HepG2 (cell line): ENCODE measurements at regions not wholly inside any gene's neighbourhood (a gene's known extent, or its start where the extent isn't known, plus 50 kb on each side); places are given as distances from the start of the nearest gene placed in this dataset.

Source experiments
- ATAC-seq: fragments of 200-7000 bp; cut with Tn5 transposase; 3 replicates; pipeline ENCODE4 v1.9.1; 2020; ENCODE audit warnings: mild to moderate bottlenecking, moderate library complexity
- BruUV-seq: library from RNA; stranded (reverse); fragments of 400-500 nt; replicated peaks from 2 replicates; lab custom pipeline; 2021; lab: Mats Ljungman, UMichigan
- CTCF ChIA-PET: fragments of 300-600 bp; formaldehyde crosslinking; extraction: SDS; loops from one replicate; lab custom pipeline; 2021; ENCODE audit warnings: low total read pairs, inconsistent platforms, low intra/inter-chr PET ratio; lab: Yijun Ruan, JAX
- POLR2A ChIA-PET: fragments of 350-600 bp; sonication (Branson Sonifier 250); formaldehyde crosslinking; loops from one replicate; lab custom pipeline; 2020; ENCODE audit warnings: antibody characterized with exemption, inconsistent platforms; lab: Yijun Ruan, JAX
- DNase-seq: peaks from one replicate; pipeline ENCODE4 v3.0.0-alpha.2; 2015; ENCODE audit warnings: low spot score
- FAIRE-seq: peaks from 3 replicates; lab custom pipeline; 2011; peaks lifted over from hg19 to GRCh38; lab: Jason Lieb, UNC
- H2AFZ ChIP-seq: one replicate; pipeline ENCODE4 v1.6.1; 2011; ENCODE audit warnings: low read length, inconsistent platforms
- H3K27ac ChIP-seq: fragments of 300-600 bp; 3 replicates; pipeline ENCODE4 v1.8.0; 2011; ENCODE audit warnings: mixed run types, mild to moderate bottlenecking, mixed read lengths, low read length, inconsistent platforms; ENCODE audit not compliant: insufficient read depth; ENCODE audit errors: extremely low read length
- H3K27me3 ChIP-seq, 2 experiments: fragments of 200-600 bp in 1 of 2; 2 replicates in 1 of 2; 3 replicates in 1 of 2; pipeline versions ENCODE4 v1.6.0 to v1.8.0; 2011; ENCODE audit warnings: low read length in 2 of 2, mild to moderate bottlenecking in 2 of 2, moderate library complexity in 2 of 2, inconsistent platforms in 1 of 2; ENCODE audit not compliant: insufficient read depth in 2 of 2, control insufficient read depth in 1 of 2
- H3K36me3 ChIP-seq, 2 experiments: fragments of 200-600 bp in 1 of 2; replicated peaks in 1 of 2; 2 replicates in 1 of 2; 3 replicates in 1 of 2; pipeline versions ENCODE4 v1.5.1 to v1.8.0; 2011; ENCODE audit warnings: low read length in 2 of 2, inconsistent platforms in 1 of 2; ENCODE audit not compliant: insufficient read depth in 2 of 2, control insufficient read depth in 1 of 2
- H3K4me1 ChIP-seq: 2 replicates; pipeline ENCODE4 v1.5.1; 2012; ENCODE audit warnings: low read length, inconsistent platforms; ENCODE audit not compliant: insufficient read depth
- H3K4me2 ChIP-seq: 2 replicates; pipeline ENCODE4 v1.6.0; 2011; ENCODE audit warnings: low read depth, low read length, inconsistent platforms
- H3K4me3 ChIP-seq, 3 experiments: fragments of 200-600 bp in 1 of 3; sonication (generic), shearing (Covaris generic) in 1 of 3; replicated peaks in 1 of 3; 2 replicates each; pipeline ENCODE4 v1.5.1; 2011 to 2016; ENCODE audit warnings: low read length in 3 of 3, inconsistent platforms in 2 of 3, low read depth in 2 of 3, mild to moderate bottlenecking in 2 of 3, control low read depth in 1 of 3, mixed read lengths in 1 of 3; ENCODE audit not compliant: insufficient read depth in 1 of 3
- H3K79me2 ChIP-seq: one replicate; pipeline ENCODE4 v1.6.1; 2011; ENCODE audit warnings: low read length, inconsistent platforms; ENCODE audit not compliant: insufficient read depth
- H3K9ac ChIP-seq: 2 replicates; pipeline ENCODE4 v1.6.0; 2011; ENCODE audit warnings: mild to moderate bottlenecking, low read depth, low read length, inconsistent platforms; ENCODE audit not compliant: insufficient read depth
- H3K9me3 ChIP-seq: 2 replicates; pipeline ENCODE4 v1.5.1; 2012; ENCODE audit warnings: mild to moderate bottlenecking, low read length
- H4K20me1 ChIP-seq: 2 replicates; pipeline ENCODE4 v1.6.0; 2011; ENCODE audit warnings: inconsistent platforms, mild to moderate bottlenecking, low read length, moderate library complexity; ENCODE audit not compliant: insufficient read depth
- ADNP ChIP-seq: sonication (generic); formaldehyde crosslinking; IDR thresholded peaks from 2 replicates; pipeline ENCODE4 v1.4.0; 2020; ENCODE audit warnings: missing genetic modification reagents
- KLF12 ChIP-seq: sonication (generic); formaldehyde crosslinking; IDR thresholded peaks from 2 replicates; pipeline ENCODE4 v1.4.0; 2020; ENCODE audit warnings: missing genetic modification reagents, borderline replicate concordance
- RAD51 ChIP-seq: fragments of 450-650 bp; IDR thresholded peaks from 2 replicates; pipeline ENCODE4 v1.6.1; 2016; ENCODE audit warnings: borderline replicate concordance
- THAP11 ChIP-seq: IDR thresholded peaks from 2 replicates; pipeline ENCODE4 v1.6.1; 2016; ENCODE audit warnings: missing biosample characterization, missing genetic modification reagents
- ZFYVE20 ChIP-seq: sonication (generic); formaldehyde crosslinking; IDR thresholded peaks from 2 replicates; pipeline ENCODE4 v1.8.0; 2023; ENCODE audit warnings: low read depth, mild to moderate bottlenecking, moderate library complexity, missing genetic modification reagents, borderline replicate concordance
- ZNF160 ChIP-seq: sonication (generic); formaldehyde crosslinking; IDR thresholded peaks from 2 replicates; pipeline ENCODE4 v1.8.0; 2022; ENCODE audit warnings: mild to moderate bottlenecking, inconsistent platforms, missing genetic modification reagents
- ZNF224 ChIP-seq: sonication (generic); formaldehyde crosslinking; IDR thresholded peaks from 2 replicates; pipeline ENCODE4 v1.5.0; 2020; ENCODE audit warnings: mild to moderate bottlenecking, missing genetic modification reagents
- ZNF263 ChIP-seq: sonication (generic); formaldehyde crosslinking; IDR thresholded peaks from 2 replicates; pipeline ENCODE4 v1.4.0; 2020; ENCODE audit warnings: missing genetic modification reagents
- ZNF33A ChIP-seq: sonication (generic); formaldehyde crosslinking; IDR thresholded peaks from 2 replicates; pipeline ENCODE4 v1.5.1; 2020; ENCODE audit warnings: missing genetic modification reagents, mild to moderate bottlenecking, moderate library complexity, borderline replicate concordance
- ZNF550 ChIP-seq: sonication (generic); formaldehyde crosslinking; IDR thresholded peaks from 2 replicates; pipeline ENCODE4 v1.4.0; 2020; ENCODE audit warnings: mild to moderate bottlenecking, missing genetic modification reagents, borderline replicate concordance
- ZNF773 ChIP-seq: sonication (generic); formaldehyde crosslinking; IDR thresholded peaks from 2 replicates; pipeline ENCODE4 v1.4.0; 2020; ENCODE audit warnings: missing genetic modification reagents, borderline replicate concordance
- WGBS: methylation state at CpG from one replicate; pipeline ENCODE4 v1.1.6; 2017; ENCODE audit warnings: low lambda C conversion rate; 5-methylcytosine and 5-hydroxymethylcytosine counted together
- in situ Hi-C: cut with HindIII; loops from 2 replicates; pipeline ENCODE4 v1.10.0; 2017; ENCODE audit warnings: low pct_unique_long_range_greater_than_20kb; ENCODE audit not compliant: extremely low pct_ligation_motif_present
- intact Hi-C: fragments of 100-400 bp; cut with micrococcal nuclease; formaldehyde crosslinking; loops from one replicate; pipeline ENCODE4 v1.10.0; 2022; ENCODE audit not compliant: unreplicated experiment
- TF ChIP-seq, protein P1 (sequence below): sonication (generic); formaldehyde crosslinking; IDR thresholded peaks from 2 replicates; pipeline ENCODE4 v1.5.0; 2020; ENCODE audit warnings: mild to moderate bottlenecking, missing genetic modification reagents, borderline replicate concordance
- TF ChIP-seq, protein P2 (sequence below): sonication (generic); formaldehyde crosslinking; IDR thresholded peaks from 2 replicates; pipeline ENCODE4 v1.5.0; 2020; ENCODE audit warnings: mild to moderate bottlenecking, missing genetic modification reagents

DNA sequence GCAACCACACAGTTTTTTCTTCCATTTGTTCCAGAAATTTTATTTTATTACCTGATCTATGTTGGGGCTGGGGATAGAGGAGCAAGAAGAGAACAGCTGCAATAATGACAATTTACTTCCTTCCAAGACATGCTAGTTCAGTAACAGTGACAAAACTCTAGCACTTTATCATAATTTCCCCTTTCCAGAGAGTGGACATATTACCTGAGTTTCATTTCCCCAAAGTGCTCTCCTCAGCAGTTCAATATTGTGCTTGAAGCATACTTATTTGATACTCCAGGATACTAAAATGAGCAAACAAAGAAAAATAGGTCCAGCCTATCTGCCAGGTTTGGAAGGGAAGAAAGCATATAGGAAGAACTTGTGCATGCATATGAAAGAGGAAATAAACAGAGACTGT lies 157.7 kb downstream of the ID4 start (continued):
- TF ChIP-seq, protein P1, sequence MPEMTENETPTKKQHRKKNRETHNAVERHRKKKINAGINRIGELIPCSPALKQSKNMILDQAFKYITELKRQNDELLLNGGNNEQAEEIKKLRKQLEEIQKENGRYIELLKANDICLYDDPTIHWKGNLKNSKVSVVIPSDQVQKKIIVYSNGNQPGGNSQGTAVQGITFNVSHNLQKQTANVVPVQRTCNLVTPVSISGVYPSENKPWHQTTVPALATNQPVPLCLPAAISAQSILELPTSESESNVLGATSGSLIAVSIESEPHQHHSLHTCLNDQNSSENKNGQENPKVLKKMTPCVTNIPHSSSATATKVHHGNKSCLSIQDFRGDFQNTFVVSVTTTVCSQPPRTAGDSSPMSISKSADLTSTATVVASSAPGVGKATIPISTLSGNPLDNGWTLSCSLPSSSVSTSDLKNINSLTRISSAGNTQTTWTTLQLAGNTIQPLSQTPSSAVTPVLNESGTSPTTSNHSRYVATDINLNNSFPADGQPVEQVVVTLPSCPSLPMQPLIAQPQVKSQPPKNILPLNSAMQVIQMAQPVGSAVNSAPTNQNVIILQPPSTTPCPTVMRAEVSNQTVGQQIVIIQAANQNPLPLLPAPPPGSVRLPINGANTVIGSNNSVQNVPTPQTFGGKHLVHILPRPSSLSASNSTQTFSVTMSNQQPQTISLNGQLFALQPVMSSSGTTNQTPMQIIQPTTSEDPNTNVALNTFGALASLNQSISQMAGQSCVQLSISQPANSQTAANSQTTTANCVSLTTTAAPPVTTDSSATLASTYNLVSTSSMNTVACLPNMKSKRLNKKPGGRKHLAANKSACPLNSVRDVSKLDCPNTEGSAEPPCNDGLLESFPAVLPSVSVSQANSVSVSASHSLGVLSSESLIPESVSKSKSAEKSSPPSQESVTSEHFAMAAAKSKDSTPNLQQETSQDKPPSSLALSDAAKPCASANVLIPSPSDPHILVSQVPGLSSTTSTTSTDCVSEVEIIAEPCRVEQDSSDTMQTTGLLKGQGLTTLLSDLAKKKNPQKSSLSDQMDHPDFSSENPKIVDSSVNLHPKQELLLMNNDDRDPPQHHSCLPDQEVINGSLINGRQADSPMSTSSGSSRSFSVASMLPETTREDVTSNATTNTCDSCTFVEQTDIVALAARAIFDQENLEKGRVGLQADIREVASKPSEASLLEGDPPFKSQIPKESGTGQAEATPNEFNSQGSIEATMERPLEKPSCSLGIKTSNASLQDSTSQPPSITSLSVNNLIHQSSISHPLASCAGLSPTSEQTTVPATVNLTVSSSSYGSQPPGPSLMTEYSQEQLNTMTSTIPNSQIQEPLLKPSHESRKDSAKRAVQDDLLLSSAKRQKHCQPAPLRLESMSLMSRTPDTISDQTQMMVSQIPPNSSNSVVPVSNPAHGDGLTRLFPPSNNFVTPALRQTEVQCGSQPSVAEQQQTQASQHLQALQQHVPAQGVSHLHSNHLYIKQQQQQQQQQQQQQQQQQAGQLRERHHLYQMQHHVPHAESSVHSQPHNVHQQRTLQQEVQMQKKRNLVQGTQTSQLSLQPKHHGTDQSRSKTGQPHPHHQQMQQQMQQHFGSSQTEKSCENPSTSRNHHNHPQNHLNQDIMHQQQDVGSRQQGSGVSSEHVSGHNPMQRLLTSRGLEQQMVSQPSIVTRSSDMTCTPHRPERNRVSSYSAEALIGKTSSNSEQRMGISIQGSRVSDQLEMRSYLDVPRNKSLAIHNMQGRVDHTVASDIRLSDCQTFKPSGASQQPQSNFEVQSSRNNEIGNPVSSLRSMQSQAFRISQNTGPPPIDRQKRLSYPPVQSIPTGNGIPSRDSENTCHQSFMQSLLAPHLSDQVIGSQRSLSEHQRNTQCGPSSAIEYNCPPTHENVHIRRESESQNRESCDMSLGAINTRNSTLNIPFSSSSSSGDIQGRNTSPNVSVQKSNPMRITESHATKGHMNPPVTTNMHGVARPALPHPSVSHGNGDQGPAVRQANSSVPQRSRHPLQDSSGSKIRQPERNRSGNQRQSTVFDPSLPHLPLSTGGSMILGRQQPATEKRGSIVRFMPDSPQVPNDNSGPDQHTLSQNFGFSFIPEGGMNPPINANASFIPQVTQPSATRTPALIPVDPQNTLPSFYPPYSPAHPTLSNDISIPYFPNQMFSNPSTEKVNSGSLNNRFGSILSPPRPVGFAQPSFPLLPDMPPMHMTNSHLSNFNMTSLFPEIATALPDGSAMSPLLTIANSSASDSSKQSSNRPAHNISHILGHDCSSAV (CRISPR knock-in tag) = no peak
- TF ChIP-seq ZNF263 (CRISPR knock-in tag) (no peak), ZNF773 (CRISPR knock-in tag) (no peak)

DNA sequence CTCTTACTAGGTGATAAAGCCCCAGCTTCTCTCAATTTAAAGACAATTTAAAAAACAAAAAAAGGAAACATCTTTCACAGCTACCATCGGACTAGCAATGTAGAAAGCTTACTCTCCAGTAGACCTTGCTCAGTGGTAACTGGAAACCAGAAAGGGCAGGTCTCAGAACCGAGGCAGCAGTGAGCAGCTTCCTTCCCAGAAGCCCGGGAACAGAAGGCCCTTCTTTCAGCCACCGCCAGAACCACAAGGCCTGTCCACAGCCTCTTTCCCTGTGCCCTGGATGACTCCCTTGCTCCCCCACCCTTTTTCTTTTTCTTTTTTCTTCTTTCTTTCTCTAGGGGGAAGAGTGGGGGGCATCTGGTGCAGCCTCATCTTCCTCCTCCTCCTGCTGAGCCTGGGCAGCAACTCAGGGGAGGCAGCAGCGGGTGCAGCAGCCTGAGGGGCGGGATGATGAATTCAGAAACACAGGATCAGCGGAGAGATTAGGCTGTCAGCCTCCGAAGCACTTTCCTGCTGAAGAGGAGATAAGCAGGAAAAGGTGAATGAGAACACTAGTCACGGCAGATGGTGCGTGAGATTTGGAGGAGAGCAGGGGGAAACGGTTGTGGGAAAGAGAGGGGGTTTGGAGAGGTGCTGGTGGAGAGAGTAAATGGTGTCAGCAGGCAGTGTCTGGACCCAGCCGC lies 158.5 kb downstream of the ID4 start:
- FAIRE-seq (no peak), DNase-seq (no peak), ATAC-seq (peak; percentile 24; the same call in 1 of the 3 replicates)
- CTCF ChIA-PET = no interaction called here
- no peak overlapping the region for H3K4me3 ChIP-seq
- H3K9me3 ChIP-seq = peaks cover 8% of the 10 kb centered on the region; the same call in 1 of the 2 replicates
- H4K20me1 ChIP-seq = no peaks in the 10 kb centered on the region
- WGBS = 7% methylated on average over 12 of the region's 12 CpGs
- no TSS peak for BruUV-seq
- H3K4me2 ChIP-seq = no peak overlapping the region
- POLR2A ChIA-PET = no interaction called here
- in situ Hi-C loops (no loop called here), intact Hi-C loops (loop anchor here (10.0 kb wide), 1 partner anchor 679 kb away; no protein-coding TSS in a partner anchor)
- no peaks in the 10 kb centered on the region for H3K79me2 ChIP-seq
- no peaks in the 10 kb centered on the region for H3K4me1 ChIP-seq
- no peak overlapping the region for H2AFZ ChIP-seq
- no peaks in the 10 kb centered on the region for H3K36me3 ChIP-seq
- no peak overlapping the region for H3K27ac ChIP-seq
- no peaks in the 10 kb centered on the region for H3K27me3 ChIP-seq
- no peak overlapping the region for H3K9ac ChIP-seq
- TF ChIP-seq KLF12 (no peak), ZNF550 (CRISPR knock-in tag) (no peak), ZNF160 (CRISPR knock-in tag) (no peak), ADNP (no peak), THAP11 (CRISPR knock-in tag) (no peak), ZFYVE20 (CRISPR knock-in tag) (no peak), ZNF33A (CRISPR knock-in tag) (no peak), ZNF224 (CRISPR knock-in tag) (no peak), RAD51 (no peak)
- TF ChIP-seq, protein P2, sequence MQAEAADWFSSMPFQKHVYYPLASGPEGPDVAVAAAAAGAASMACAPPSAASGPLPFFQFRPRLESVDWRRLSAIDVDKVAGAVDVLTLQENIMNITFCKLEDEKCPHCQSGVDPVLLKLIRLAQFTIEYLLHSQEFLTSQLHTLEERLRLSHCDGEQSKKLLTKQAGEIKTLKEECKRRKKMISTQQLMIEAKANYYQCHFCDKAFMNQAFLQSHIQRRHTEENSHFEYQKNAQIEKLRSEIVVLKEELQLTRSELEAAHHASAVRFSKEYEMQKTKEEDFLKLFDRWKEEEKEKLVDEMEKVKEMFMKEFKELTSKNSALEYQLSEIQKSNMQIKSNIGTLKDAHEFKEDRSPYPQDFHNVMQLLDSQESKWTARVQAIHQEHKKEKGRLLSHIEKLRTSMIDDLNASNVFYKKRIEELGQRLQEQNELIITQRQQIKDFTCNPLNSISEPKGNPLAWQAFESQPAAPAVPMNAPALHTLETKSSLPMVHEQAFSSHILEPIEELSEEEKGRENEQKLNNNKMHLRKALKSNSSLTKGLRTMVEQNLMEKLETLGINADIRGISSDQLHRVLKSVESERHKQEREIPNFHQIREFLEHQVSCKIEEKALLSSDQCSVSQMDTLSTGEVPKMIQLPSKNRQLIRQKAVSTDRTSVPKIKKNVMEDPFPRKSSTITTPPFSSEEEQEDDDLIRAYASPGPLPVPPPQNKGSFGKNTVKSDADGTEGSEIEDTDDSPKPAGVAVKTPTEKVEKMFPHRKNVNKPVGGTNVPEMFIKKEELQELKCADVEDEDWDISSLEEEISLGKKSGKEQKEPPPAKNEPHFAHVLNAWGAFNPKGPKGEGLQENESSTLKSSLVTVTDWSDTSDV (CRISPR knock-in tag) = no peak
